Transverse colon (tissue), 4 donors: ENCODE measurements at regions not wholly inside any gene's neighbourhood (a gene's known extent, or its start where the extent isn't known, plus 50 kb on each side); places are given as distances from the start of the nearest gene placed in this dataset.

ENCODE experiments used
- DNase-seq: peaks from one replicate; pipeline ENCODE4 v3.0.0-alpha.2; 2019
- H3K27ac ChIP-seq, 4 donors: fragments of 200-600 bp; sonication (generic); 2 replicates each; pipeline ENCODE4 v1.5.1; 2016 to 2018; ENCODE audit warnings: inconsistent platforms in 4 of 4
- H3K27me3 ChIP-seq: fragments of 200-600 bp; sonication (generic); 2 replicates; pipeline ENCODE4 v1.5.1; 2017; ENCODE audit warnings: inconsistent platforms
- H3K36me3 ChIP-seq, 4 donors: fragments of 200-600 bp; sonication (generic); 2 replicates each; pipeline ENCODE4 v1.5.1; 2017 to 2019; ENCODE audit warnings: inconsistent platforms in 4 of 4
- H3K4me1 ChIP-seq, 4 donors: fragments of 200-600 bp; sonication (generic); 2 replicates each; pipeline ENCODE4 v1.5.1; 2017 to 2020; ENCODE audit warnings: inconsistent platforms in 4 of 4
- H3K4me3 ChIP-seq, 4 donors: fragments of 200-600 bp; sonication (generic); 1 replicate in 1 of 4; 2 replicates in 3 of 4; pipeline versions ENCODE4 v1.5.1 to v1.6.1; 2017 to 2019; ENCODE audit warnings: inconsistent platforms in 4 of 4
- H3K9me3 ChIP-seq, 2 donors: fragments of 200-600 bp; sonication (generic); 2 replicates each; pipeline ENCODE4 v1.5.1; 2017 to 2019; ENCODE audit warnings: inconsistent platforms in 2 of 2
- CTCF ChIP-seq, 5 experiments: fragments of 200-600 bp in 3 of 5; fragments of 450-650 bp in 2 of 5; sonication (generic) in 3 of 5; IDR thresholded peaks; 1 replicate in 2 of 5; 2 replicates in 3 of 5; pipeline ENCODE4 v1.5.1; 2016 to 2017; ENCODE audit warnings: antibody characterized with exemption in 5 of 5, inconsistent platforms in 3 of 5, mild to moderate bottlenecking in 2 of 5, moderate library complexity in 1 of 5
- EP300 ChIP-seq: sonication (generic); formaldehyde crosslinking; IDR thresholded peaks from one replicate; pipeline ENCODE4 v1.6.1; 2017; ENCODE audit warnings: antibody characterized with exemption, low read depth
- POLR2A ChIP-seq: fragments of 450-650 bp; IDR thresholded peaks from one replicate; pipeline ENCODE4 v1.6.1; 2016; ENCODE audit warnings: antibody characterized with exemption, mild to moderate bottlenecking, moderate library complexity
- POLR2AphosphoS5 ChIP-seq, 3 donors: sonication (generic); formaldehyde crosslinking; IDR thresholded peaks; one replicate each; pipeline ENCODE4 v1.6.1; 2016; ENCODE audit warnings: antibody characterized with exemption in 3 of 3
- WGBS, 2 donors: methylation state at CpG; one replicate each; pipeline ENCODE4 v1.1.5; 2018; ENCODE audit warnings: low coverage in 1 of 2; 5-methylcytosine and 5-hydroxymethylcytosine counted together
- in situ Hi-C, 4 donors: fragments of 200-750 bp; cut with MboI; loops; one replicate each; pipeline versions ENCODE4 v1.15.0 to v1.15.1; 2017; ENCODE audit warnings: low sequenced_read_pairs in 3 of 4, low pct_ligation_motif_present in 1 of 4, low pct_unique_long_range_greater_than_20kb in 1 of 4
- intact Hi-C: fragments of 100-400 bp; cut with DNase I; formaldehyde crosslinking; loops from one replicate; pipeline ENCODE4 v1.15.1; 2023; ENCODE audit warnings: low total_unique reads

- Histone ChIP-seq H3K36me3 (no peaks in the 10 kb centered on the region), H3K4me3 (no peak overlapping the region), H3K27me3 (no peaks in the 10 kb centered on the region), H3K4me1 (no peaks in the 10 kb centered on the region), H3K27ac (no peak overlapping the region), H3K9me3 (no peaks in the 10 kb centered on the region)
- 70 to 74% methylated on average over 1 to 4 of the region's 4 CpGs for WGBS, 2 donors
- no peak for DNase-seq
- intact Hi-C loops (no loop called here), in situ Hi-C loops (no loop called here)
- TF ChIP-seq POLR2A, result no peak
- TF ChIP-seq CTCF (IDR thresholded peaks at IDR 0.05), result no peak
- no peak for TF ChIP-seq EP300
- no peak for TF ChIP-seq POLR2AphosphoS5 (IDR thresholded peaks at IDR 0.05)
Observed at GRCh38 chr1:163789911-163790310, 468.2 kb downstream of the NUF2 start.

GRCh38 chr1:163794551-163794950, 472.8 kb downstream of the NUF2 start:
- no peaks in the 10 kb centered on the region for H3K9me3 ChIP-seq
- H3K4me1 ChIP-seq, result no peaks in the 10 kb centered on the region
- no peak overlapping the region for H3K27ac ChIP-seq
- intact Hi-C loops, result no loop called here
- no peak overlapping the region for H3K4me3 ChIP-seq
- no peaks in the 10 kb centered on the region for H3K27me3 ChIP-seq
- H3K36me3 ChIP-seq, result no peaks in the 10 kb centered on the region
- DNase-seq, result no peak
- TF ChIP-seq EP300, result no peak
- in situ Hi-C loops, result no loop called here
- WGBS, 2 donors, result 53 to 78% methylated on average over 3 of the region's 3 CpGs

GRCh38 chr1:163796394-163796821, 474.7 kb downstream of the NUF2 start:
- DNase-seq, result no peak
- in situ Hi-C loops, result no loop called here
- WGBS, 2 donors, result 35 to 43% methylated on average over 1 to 2 of the region's 2 CpGs

GRCh38 chr1:163797816-163798215, 476.1 kb downstream of the NUF2 start:
- no peaks in the 10 kb centered on the region for H3K4me1 ChIP-seq
- no peaks in the 10 kb centered on the region for H3K27me3 ChIP-seq
- DNase-seq, result no peak
- H3K9me3 ChIP-seq, result no peaks in the 10 kb centered on the region
- in situ Hi-C loops, result no loop called here
- intact Hi-C loops, result no loop called here
- H3K27ac ChIP-seq, result no peak overlapping the region
- TF ChIP-seq POLR2A (no peak), CTCF (IDR thresholded peaks at IDR 0.05) (no peak), POLR2AphosphoS5 (IDR thresholded peaks at IDR 0.05) (no peak), EP300 (no peak)
- no peaks in the 10 kb centered on the region for H3K36me3 ChIP-seq
- no peak overlapping the region for H3K4me3 ChIP-seq

More at GRCh38 chr1:163796394-163796821, 474.7 kb downstream of the NUF2 start:
- no peak overlapping the region for H3K27ac ChIP-seq
- H3K4me1 ChIP-seq, result no peaks in the 10 kb centered on the region
- TF ChIP-seq POLR2AphosphoS5 (IDR thresholded peaks at IDR 0.05) (no peak), POLR2A (no peak), EP300 (no peak), CTCF (IDR thresholded peaks at IDR 0.05) (no peak)
- no peak overlapping the region for H3K4me3 ChIP-seq
- intact Hi-C loops, result no loop called here
- no peaks in the 10 kb centered on the region for H3K36me3 ChIP-seq
- H3K27me3 ChIP-seq, result no peaks in the 10 kb centered on the region
- no peaks in the 10 kb centered on the region for H3K9me3 ChIP-seq

- H3K27me3 ChIP-seq, result no peaks in the 10 kb centered on the region
- H3K9me3 ChIP-seq, result no peaks in the 10 kb centered on the region
- DNase-seq, result no peak
- H3K4me3 ChIP-seq, result no peak overlapping the region
- TF ChIP-seq CTCF (IDR thresholded peaks at IDR 0.05) (no peak), EP300 (no peak), POLR2AphosphoS5 (IDR thresholded peaks at IDR 0.05) (no peak)
- WGBS, 2 donors, result 85 to 88% methylated on average over 6 of the region's 6 CpGs
- in situ Hi-C loops (no loop called here), intact Hi-C loops (no loop called here)
- H3K36me3 ChIP-seq, result no peaks in the 10 kb centered on the region
- H3K27ac ChIP-seq, result no peak overlapping the region
- no peaks in the 10 kb centered on the region for H3K4me1 ChIP-seq
Observed at GRCh38 chr1:163799190-163799805, 477.5 kb downstream of the NUF2 start.
